Hepatocyte (in vitro differentiated cells): ENCODE measurements at regions not wholly inside any gene's neighbourhood (a gene's known extent, or its start where the extent isn't known, plus 50 kb on each side); places are given as distances from the start of the nearest gene placed in this dataset.

ENCODE experiments used
- DNase-seq: peaks from one replicate; pipeline ENCODE4 v3.0.0-alpha.2; 2016; ENCODE audit warnings: low spot score
- H2AFZ ChIP-seq: fragments of 200-600 bp; sonication (generic); 2 replicates; pipeline ENCODE4 v1.6.0; 2016; ENCODE audit warnings: antibody characterized with exemption, mild to moderate bottlenecking
- H3K27ac ChIP-seq: fragments of 200-600 bp; sonication (generic); 2 replicates; pipeline ENCODE4 v1.5.1; 2016; ENCODE audit warnings: mild to moderate bottlenecking
- H3K27me3 ChIP-seq: fragments of 200-600 bp; sonication (generic); 2 replicates; pipeline ENCODE4 v1.6.1; 2016
- H3K36me3 ChIP-seq: fragments of 200-600 bp; sonication (generic); replicated peaks from 2 replicates; pipeline ENCODE4 v1.5.1; 2016; ENCODE audit warnings: low read depth; ENCODE audit not compliant: insufficient read depth
- H3K4me1 ChIP-seq: fragments of 200-600 bp; sonication (generic); 2 replicates; pipeline ENCODE4 v1.5.1; 2016; ENCODE audit warnings: mild to moderate bottlenecking, moderate library complexity; ENCODE audit not compliant: insufficient read depth
- H3K4me2 ChIP-seq: fragments of 200-600 bp; sonication (generic); 2 replicates; pipeline ENCODE4 v1.6.0; 2016
- H3K4me3 ChIP-seq: fragments of 200-600 bp; sonication (generic); 2 replicates; pipeline ENCODE4 v1.5.1; 2016; ENCODE audit warnings: mild to moderate bottlenecking
- H3K79me2 ChIP-seq: fragments of 200-600 bp; sonication (generic); 2 replicates; pipeline ENCODE4 v1.6.0; 2017; ENCODE audit warnings: mild to moderate bottlenecking
- H3K9me2 ChIP-seq: fragments of 200-600 bp; sonication (generic); replicated peaks from 2 replicates; pipeline ENCODE4 v1.6.0; 2017; ENCODE audit warnings: mild to moderate bottlenecking; ENCODE audit not compliant: insufficient read depth
- H3K9me3 ChIP-seq: fragments of 200-600 bp; sonication (generic); 2 replicates; pipeline ENCODE4 v1.5.1; 2016; ENCODE audit warnings: low read depth, mild to moderate bottlenecking
- H4K20me1 ChIP-seq: fragments of 200-600 bp; sonication (generic); 2 replicates; pipeline ENCODE4 v1.6.0; 2016; ENCODE audit warnings: mild to moderate bottlenecking; ENCODE audit not compliant: insufficient read depth, poor library complexity, severe bottlenecking
- EZH2 ChIP-seq: fragments of 200-600 bp; sonication (generic); IDR thresholded peaks from 2 replicates; pipeline ENCODE4 v1.6.1; 2016; ENCODE audit warnings: antibody characterized with exemption, mild to moderate bottlenecking, borderline replicate concordance
- EZH2phosphoT487 ChIP-seq: fragments of 200-600 bp; sonication (generic); IDR thresholded peaks from one replicate; pipeline ENCODE4 v1.6.1; 2018; ENCODE audit warnings: antibody characterized with exemption, mild to moderate bottlenecking, low read depth, moderate library complexity; ENCODE audit not compliant: unreplicated experiment, severe bottlenecking
- WGBS: methylation state at CpG from one replicate; pipeline ENCODE4 v1.1.6; 2016; ENCODE audit warnings: low lambda C conversion rate; ENCODE audit errors: missing lambda C conversion rate; 5-methylcytosine and 5-hydroxymethylcytosine counted together
- TF ChIP-seq, protein P1 (sequence below): fragments of 200-600 bp; sonication (generic); IDR thresholded peaks from 2 replicates; pipeline ENCODE4 v1.5.1; 2016; ENCODE audit warnings: antibody characterized with exemption, mild to moderate bottlenecking; ENCODE audit not compliant: poor library complexity

DNA sequence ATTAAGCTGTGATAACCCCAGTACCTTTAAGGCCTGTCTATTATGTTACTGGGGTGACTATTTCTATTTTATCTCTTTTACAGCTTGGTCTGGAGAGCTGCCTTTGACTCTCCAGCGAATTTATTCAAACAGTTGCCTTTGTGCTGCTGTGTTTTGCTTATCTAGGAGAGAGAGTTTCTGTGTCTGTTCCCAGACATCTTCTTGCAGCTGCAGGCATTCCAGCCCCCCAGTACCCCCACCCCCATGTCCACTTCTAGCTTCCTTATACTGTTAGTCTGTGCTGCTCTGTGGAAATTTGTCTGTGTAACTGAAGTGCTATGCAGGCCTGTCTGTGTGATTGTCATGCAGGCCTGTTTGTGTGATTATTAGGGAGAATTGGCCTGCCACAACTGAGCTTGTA lies 713.7 kb upstream of the SEMA6D start:
- no peaks in the 10 kb centered on the region for H3K79me2 ChIP-seq
- no peak overlapping the region for H2AFZ ChIP-seq
- H3K4me3 ChIP-seq: no peak overlapping the region

DNA sequence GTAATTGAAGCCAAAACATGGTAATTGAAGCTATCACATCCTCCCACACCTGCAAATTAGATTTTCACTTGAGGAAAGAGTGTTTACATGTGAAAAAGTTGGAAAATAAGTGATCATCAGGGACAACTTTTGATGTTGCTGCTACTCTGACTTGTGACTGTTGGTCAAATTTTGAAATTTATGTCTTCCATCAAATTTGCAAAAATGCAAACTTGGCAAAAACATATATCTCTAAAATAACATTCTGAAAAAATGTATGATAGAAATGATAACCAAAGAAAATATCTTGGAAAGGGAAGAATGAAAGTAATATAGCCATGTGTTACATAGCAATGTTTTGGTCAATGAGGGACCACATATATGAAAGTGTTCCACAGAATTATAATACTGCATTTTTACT lies 703.9 kb upstream of the SEMA6D start:
- H3K27me3 ChIP-seq: no peaks in the 10 kb centered on the region
- no peaks in the 10 kb centered on the region for H3K9me2 ChIP-seq
- no peaks in the 10 kb centered on the region for H3K36me3 ChIP-seq
- no peaks in the 10 kb centered on the region for H4K20me1 ChIP-seq
- TF ChIP-seq, protein P1, sequence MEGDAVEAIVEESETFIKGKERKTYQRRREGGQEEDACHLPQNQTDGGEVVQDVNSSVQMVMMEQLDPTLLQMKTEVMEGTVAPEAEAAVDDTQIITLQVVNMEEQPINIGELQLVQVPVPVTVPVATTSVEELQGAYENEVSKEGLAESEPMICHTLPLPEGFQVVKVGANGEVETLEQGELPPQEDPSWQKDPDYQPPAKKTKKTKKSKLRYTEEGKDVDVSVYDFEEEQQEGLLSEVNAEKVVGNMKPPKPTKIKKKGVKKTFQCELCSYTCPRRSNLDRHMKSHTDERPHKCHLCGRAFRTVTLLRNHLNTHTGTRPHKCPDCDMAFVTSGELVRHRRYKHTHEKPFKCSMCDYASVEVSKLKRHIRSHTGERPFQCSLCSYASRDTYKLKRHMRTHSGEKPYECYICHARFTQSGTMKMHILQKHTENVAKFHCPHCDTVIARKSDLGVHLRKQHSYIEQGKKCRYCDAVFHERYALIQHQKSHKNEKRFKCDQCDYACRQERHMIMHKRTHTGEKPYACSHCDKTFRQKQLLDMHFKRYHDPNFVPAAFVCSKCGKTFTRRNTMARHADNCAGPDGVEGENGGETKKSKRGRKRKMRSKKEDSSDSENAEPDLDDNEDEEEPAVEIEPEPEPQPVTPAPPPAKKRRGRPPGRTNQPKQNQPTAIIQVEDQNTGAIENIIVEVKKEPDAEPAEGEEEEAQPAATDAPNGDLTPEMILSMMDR: no peak
- no peak for TF ChIP-seq EZH2phosphoT487
- TF ChIP-seq EZH2: no peak
- H2AFZ ChIP-seq: no peak overlapping the region
- H3K9me3 ChIP-seq: no peaks in the 10 kb centered on the region
- no peak for DNase-seq
- no peaks in the 10 kb centered on the region for H3K4me1 ChIP-seq
- H3K27ac ChIP-seq: no peak overlapping the region
- H3K4me3 ChIP-seq: no peak overlapping the region
- no peaks in the 10 kb centered on the region for H3K79me2 ChIP-seq
- H3K4me2 ChIP-seq: no peak overlapping the region

More for the DNA sequence above, 713.7 kb upstream of the SEMA6D start:
- Histone ChIP-seq H3K27ac (no peak overlapping the region), H3K9me2 (no peaks in the 10 kb centered on the region), H4K20me1 (no peaks in the 10 kb centered on the region), H3K4me2 (no peak overlapping the region), H3K36me3 (no peaks in the 10 kb centered on the region), H3K9me3 (no peaks in the 10 kb centered on the region), H3K4me1 (no peaks in the 10 kb centered on the region), H3K27me3 (no peaks in the 10 kb centered on the region)
- DNase-seq: no peak
- WGBS: 5% methylated on average over 1 of the region's 1 CpG
- TF ChIP-seq, protein P1: no peak
- TF ChIP-seq EZH2phosphoT487: no peak
- no peak for TF ChIP-seq EZH2

DNA sequence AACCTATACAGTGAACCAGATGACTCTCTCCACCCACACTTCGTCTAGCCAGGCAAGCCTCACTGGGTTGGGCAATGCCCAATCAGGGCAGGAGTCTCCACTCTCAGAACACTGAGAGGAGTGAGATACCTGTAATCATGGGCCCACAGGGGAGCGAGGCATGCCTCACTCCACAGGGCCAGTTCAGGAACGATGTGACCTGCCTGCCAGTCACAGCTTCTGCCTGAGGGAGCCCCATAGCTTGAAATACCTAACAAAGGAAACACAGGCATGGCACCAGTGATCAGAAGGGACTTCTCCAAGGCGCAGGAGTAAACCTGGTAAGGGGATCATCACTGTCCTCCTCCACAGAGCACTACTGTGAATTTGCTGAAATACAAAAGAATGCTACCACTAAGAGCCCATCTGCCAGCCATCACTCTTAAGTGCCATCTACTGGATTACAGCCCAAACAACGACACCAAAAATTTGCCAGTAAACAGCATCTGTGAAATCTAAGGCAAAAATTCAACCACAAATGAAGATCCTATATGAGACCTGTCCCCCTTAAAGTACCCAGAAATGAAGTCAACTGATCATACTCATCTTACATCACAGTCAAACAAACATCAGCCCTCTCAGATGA lies 689.9 kb upstream of the SEMA6D start:
- TF ChIP-seq, protein P1: peak; percentile 26
- TF ChIP-seq EZH2: no peak
- Histone ChIP-seq H3K36me3 (no peaks in the 10 kb centered on the region), H3K27ac (no peak overlapping the region), H2AFZ (no peak overlapping the region), H3K79me2 (no peaks in the 10 kb centered on the region), H3K9me3 (no peaks in the 10 kb centered on the region), H3K9me2 (no peaks in the 10 kb centered on the region), H3K4me3 (no peak overlapping the region), H3K27me3 (no peaks in the 10 kb centered on the region), H4K20me1 (no peaks in the 10 kb centered on the region), H3K4me1 (no peaks in the 10 kb centered on the region), H3K4me2 (no peak overlapping the region)
- DNase-seq: peak; percentile 17
- 77% methylated on average over 5 of the region's 5 CpGs for WGBS
